Mucosa of gallbladder (tissue), 1 donor: ENCODE measurements at regions not wholly inside any gene's neighbourhood (a gene's known extent, or its start where the extent isn't known, plus 50 kb on each side); places are given as distances from the start of the nearest gene placed in this dataset.
"Not testable (repeated sequence)": the region's sequence is repeated elsewhere in the genome, so short reads cannot be mapped to it uniquely, and the experiment has no call there.

ENCODE experiments used
- DNase-seq: peaks from one replicate; pipeline ENCODE4 v3.0.0-alpha.2; 2020; ENCODE audit warnings: low spot score
- donor health status: DM: no; HTN: no; CAD: no.

DNA sequence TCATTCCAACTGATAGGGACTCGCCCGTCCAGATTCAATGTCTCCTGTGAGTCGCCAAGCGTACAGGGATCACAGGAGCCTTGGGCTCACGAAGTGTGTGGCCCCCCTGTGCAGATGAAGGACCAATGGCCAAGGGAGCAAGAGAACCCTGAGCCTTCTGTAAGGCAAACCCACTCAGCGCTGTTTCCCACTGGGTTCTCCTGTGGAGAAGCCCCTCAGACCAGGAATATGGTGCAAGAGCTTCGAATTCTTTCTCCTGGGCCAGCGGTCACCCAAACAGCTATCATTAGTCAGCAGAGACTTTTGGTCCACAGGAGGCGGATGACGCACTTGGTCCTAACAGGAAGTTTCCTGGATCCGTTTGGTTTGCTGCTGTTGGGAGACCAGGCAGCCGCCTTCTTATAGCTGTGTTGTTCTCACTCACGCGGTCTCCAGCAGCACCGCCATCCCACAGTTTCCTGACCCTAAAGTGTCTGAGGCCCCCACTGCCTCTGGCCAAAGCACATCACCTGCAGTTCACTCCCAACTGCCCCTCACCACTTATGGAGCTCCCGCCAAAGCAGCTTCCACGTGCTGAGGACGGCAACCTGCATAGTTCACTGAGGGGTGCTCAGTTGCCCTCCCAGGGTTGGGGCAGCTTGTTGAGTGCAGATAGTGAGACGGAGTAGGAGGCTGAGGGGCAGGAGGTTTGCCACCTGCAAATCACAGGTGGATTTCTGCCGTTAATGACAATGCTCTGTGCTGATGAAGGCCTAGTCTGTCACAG, 268.6 kb downstream of the ERMARD start:
- no peak for DNase-seq

DNA sequence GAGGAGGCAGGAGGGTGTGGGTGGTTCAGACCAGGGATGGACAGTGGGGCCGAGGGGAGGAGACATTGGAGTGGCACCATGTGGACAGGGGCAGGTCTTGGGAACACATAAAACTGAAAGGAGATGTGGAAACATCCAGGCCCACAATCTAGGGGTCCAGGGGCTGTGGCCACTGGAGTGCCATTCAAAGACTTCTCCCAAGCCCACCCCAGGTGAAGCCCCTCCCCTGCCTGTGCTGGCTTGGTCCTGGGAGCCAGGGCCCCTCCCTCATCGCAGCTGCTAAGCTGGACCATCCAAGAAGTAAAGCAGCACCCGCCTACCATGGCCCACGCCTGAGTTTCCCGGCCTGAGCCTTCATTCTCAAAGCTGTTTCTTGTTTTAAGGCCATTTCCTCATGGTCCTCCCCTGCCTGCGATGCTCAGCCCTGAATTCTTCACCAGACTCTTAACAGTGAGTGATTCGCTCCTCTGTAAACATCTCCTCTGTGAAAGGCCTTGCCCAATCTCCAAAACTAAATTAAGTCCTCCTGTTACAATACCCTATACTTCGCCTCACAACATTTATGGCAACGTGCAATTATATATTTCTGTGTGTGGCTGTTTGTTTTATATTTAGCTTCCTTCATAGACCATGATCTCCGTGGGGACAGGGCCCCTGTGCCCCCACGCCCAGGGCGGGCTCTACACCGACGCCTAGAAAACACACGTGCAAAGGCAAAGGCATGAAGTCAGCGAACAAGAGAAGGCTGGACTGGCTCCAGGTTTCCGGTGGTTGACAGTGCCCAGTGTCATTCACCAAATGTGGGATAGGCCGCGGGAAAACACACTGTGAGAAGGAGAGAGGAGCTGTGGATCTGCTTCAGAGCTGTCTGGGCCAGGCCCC, 267.8 kb downstream of the ERMARD start:
- DNase-seq: no peak

DNA sequence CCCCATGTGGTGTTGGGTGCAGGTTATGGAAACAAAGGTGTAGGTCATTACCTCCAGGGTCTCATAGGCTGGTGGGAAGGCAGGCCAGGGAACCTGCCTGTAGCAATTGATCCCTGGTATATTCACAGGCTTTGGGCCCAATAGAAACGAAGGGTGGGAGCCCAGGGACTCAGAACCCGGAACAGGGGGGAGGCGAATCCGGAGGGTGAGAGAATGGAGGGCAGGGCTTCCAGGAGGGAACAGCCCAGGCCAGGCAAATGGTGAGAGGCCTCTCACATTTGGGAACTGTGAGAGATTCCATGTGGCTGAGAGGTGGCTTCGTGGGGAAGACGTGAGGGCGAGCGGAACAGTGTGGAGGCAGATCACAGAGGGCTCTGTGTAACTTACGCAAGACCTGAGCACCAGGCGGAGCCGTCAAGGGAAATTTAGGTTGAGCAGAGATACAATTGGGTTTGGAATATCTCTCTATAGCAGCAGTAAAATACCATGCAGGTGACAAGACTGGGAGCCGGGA, 267.1 kb downstream of the ERMARD start:
- DNase-seq: no peak

DNA sequence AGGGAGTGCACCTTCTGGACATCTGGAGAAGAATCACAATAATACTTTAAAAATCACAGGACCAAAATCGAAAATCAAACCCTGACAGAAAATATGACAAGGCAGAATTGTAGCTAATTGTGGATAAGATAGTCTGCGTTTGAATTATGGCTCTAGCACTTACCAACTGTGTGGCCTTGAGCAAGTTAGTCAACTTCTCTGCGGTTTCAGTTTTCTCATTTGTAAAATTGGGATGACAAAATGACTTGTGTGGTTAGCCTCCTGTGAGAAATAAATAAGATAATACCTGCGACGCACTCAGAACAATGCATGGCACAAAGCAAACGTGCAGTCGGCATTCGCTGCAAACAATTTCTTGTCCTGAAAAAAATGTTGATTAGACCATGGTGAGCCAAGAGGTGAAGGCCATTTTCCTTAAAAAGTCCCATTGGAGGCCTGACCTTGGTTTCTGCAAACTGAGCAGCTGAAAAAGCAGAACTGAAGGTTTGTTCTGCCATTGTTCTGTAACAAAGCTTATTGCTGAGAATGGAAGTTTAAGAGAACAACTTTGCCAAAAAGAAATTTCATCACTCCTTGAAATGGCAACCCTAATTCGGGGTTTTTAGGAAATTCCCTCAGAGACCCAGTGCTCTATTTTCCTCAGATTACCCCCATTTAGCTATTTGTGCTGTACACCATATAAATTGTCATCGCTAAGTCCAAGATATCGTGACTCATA, 266.3 kb downstream of the ERMARD start:
- no peak for DNase-seq

DNA sequence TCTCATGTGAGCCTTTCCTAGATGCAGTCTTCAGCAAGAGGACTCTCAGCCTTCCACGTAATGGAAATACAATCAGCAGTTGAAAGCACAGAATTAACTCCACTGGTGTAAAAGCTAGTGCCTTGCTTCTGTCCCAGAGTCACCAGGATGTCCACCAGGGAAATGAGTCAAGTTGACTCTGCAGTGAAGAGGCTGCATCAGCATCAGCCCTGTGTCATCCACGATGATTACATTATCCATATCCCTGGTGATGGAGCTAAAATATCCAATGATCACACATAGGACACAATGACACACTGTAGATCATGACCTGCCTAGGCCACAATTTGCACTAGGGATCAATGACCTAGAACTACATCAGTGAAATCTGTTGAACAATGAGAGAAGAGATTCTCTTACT, 262.4 kb downstream of the ERMARD start:
- DNase-seq: no peak

DNA sequence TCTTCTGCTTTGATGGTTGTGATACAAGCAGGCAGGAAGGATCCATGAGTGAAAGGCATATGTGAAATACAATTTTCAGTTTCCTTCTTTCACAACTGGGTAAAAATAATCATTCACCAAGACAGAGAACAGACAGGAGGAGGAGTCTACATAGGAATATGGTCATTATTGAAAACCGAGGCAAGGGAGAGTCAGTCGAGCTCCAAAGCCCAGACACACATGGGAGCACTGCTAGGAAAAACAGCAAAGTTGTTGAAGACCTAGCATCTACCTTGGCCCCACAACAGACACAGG, 260.6 kb downstream of the ERMARD start:
- DNase-seq: no peak

DNA sequence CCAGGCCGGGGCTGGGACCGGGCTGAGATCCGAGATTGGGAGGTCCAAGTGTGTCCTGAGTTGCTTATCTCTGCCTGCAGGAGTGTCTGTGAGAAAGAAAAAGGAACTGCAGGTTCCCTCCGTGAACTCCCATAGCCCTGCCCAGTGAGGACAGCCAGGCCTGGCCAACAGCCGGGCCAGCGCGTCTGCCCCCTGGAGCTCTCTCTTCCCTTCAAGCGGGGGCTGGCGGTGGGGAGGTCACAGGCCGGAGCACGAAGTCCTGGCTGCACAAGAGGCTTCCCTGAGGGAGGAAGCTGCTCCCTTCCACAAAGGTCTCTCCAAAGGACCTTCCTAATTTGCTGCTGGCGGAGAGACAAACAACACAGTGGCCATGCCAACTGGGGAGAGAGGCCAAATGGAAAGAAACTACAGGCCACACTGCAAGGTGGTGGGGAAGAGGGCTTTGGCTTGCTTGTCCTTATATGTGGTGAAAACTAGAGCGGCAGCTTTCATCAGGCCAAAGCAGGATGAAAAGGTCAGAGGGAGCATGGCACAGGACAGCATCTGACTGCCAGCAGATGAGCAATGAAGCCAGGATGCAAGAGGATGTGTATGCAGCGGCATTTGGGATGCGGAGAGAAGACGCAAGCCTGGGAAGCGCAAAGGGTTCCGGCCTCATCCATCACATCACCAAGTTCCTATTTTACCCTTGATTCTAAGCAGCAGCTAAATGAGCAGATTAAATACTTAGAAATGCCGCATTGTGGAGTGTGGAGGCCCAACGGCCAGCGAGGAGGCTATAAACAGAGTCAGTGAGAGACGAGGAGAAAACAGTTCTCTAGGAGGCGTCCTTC, 260.0 kb downstream of the ERMARD start:
- DNase-seq: no peak

DNA sequence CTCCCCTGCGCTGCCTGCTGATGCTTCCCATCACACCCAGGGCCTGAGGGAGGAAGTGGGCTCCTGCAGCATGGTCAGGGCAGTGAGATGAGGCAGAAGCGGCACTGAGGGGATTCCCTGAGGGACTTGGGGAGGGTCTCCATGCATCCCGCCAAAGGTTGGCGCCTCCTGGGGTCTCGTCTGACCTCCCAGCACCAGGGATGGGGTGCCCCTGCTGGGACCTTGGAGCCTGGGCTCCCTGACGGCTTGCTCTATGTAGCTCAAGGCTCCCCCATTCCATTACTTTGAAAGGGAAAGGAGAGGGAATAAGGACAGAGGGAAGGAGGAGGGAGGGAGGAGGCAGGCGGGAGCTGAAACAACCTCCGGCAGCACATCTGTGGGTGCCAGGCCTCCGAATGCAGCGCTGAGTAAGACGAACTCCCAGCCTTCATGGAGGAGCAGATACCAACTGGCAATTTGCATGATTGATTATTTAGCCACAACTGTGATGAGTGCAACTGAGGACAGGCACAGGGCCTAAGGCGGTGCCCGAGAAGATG, 259.3 kb downstream of the ERMARD start:
- no peak for DNase-seq

DNA sequence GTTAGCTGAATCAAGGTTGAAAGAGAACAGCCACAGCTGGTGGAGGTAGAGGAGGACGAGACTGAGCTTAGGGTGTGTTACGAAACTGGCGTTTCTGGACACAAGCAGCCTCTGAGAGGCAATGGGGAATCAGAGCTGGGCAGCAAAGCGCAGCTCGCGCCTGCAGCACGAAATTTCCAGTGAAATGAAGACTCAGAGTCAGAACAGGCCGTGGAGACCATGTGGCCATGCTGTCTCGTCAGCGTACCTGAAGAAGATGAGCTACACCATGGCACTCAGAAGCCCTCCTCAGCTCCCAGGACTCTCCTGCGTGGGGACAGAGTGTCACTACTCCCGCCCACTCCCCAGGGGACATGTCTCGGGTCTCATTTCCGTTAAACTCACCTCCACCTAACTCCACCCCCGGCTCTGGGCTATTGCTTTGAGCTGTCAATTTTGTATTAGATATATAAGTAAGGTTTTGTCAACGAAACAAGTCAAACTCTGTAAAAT, 256.9 kb downstream of the ERMARD start:
- DNase-seq: no peak

DNA sequence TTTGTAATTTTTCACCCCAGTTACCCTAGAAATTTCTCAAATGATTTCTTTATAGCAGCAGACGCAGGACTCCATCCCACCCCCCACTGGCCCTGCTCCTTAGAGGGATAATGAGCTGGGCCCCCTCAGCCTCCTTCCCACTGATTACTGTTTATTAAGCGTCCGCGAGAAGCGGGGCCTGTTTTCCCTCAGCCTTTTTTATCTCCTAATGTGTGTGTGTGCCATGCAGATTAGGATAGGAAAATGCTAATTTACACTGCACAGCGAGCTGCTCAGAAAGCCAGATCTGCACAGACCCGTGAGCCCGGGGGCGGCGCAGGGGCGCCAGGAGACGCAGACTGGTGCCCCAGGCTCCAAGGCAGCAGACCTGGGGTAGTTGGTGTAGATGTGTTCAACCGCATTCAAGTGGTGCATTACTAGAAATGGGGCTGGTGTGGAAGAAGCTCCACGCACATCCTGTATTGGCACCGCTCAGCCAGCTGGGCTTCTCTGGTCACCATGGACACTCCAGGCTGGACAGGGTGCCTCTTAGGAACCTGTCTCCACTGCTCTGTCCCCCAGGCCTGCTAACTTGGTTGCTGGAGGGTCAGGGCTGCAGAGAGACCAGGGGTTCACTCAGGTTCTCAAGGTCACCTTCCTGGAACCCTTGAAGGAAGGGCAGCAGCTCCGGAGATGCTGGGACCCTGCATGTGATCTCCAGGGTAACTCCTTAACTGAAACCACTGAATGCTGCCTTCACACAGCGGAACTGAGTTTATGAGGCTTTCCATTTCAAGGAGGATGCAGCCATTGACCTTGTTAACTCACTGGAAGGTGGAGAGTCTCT, 256.3 kb downstream of the ERMARD start:
- no peak for DNase-seq

DNA sequence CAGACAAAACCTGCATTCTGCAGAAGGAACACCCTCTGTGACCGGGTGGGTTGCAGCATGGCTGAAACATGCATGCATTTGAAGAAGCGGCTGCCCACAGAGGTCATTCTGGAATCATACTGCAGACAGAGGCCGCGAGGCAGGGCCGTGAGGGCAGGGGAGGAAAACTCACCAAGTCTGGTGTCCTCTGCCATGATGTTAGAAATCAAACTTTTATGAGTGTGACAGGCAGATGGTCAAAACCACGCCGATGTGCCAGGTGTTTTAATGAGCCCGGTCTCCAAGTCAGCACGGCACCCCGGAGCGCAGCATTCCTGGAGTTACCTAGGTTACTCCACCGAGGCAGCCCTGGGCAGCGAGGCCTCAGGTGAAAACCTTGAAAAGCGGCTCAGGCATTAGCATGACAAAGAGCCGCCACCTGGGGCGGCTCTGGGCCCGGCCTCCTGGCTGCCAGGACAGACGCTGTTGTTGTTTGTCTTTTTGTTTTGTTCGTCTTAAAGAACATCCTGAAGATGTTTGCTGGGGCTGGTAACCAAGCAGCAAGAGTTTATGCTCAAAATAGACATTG, 255.6 kb downstream of the ERMARD start:
- DNase-seq: no peak

DNA sequence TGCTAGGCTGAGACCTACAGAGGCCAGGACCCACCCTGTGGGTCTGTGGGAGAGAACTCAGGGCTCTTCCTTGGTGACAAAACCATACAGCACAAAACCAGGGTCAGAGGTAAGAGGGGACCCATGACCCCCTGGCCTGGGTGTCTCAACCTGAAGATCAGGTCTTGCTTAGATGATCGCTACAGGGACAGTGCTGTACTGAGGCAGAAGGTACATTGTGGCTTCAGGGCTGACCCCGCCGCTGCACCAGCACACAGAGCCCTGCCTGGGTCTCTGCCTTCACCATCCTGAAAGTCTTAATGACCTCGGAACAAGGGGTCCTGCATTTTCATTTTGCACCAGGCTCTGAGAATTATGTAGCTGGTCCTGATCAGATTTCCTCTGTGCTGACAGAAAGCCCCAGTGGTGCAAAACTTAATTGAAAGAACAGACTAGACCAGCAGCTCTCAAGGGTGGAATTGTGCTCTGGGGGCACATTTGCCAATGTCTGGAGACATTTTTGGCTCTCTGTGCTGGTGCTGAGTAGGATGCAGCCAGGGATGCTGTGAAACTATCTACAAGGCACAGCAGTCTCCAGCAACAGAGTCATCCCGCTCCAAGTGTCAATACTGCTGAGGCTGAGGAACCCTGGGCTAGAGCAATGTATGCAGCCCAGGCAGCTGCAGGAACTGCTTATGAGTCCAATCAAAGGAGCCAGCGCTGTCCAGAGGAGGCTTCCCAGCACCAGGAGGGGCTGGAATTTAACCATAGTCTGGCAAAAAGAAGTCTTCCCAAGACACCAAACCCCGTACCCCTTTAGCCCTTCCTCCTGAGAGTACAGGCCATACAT, 254.9 kb downstream of the ERMARD start:
- DNase-seq: no peak

DNA sequence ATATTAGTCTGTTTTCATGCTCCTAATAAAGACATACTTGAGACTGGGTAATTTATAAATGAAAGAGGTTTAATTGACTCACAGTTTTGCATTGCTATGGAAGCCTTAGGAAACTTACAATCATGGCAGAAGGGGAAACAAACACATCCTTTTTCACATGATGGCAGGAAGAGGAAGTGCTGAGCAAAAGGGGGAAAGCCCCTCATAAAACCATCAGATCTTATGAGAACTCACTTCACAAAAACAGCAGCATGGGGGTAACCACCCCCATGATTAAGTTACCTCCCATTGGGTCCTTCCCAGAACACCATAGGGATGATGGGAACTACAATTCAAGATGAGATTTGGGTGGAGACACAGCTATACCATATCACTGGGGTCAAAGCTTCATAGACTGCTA, 254.2 kb downstream of the ERMARD start:
- no peak for DNase-seq

DNA sequence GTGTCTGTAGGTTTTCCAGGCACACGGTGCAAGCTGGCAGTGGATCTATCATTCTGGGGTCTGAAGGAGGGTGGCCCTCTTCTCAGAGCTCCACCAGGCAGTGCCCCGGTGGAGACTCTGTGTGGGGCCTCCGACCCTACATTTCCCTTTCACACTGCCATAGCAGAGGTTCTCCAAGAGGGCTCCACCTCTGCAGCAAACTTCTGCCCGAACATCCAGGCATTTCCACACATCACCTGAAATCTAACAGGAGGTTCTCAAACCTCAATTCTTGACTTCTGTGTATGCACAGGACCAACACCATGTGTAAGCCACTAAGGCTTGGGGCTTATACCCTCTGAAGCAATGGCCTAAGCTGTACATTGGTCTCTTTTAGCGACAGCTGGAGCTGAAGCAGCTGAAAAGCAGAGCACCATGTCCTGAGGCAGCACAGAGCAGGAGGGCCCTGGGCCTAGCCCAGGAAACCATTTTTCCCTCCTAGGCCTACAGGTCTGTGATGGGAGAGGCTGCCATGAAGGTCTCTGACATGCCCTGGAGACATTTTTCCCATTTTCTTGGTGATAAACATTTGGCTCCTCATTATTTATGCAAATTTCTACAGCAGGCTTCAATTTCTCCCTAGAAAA, 253.3 kb downstream of the ERMARD start:
- no peak for DNase-seq

DNA sequence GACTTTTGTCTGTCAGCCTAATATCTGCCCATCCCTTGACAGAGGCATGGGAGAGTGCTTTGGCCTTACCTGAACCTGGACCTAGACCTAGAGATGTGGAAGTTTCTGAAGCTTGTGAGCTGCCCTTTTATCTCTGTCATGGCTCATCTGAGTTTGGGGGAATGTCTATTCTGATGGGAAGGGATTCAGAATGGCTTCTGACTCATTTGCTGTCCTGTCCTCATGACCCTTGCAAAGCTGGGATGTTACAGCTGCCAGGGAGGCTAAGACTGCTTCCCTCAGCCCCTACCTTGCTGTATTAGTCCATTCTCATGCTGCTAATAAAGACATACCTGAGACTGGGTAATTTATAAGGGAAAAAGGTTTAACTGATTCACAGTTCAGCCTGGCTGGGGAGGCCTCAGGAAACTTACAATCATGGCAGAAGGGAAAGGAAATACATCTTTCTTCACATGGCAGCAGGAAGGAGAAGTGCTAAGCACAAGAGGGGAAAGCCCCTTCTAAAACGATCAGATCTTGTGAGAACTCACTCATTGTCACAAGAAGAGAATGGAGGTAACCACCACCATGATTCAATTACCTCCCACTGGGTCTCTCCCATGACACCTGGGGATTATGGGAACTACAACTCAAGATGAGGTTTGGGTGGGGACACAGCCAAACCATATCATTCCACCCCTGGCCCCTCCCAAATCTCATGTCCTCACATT, 252.2 kb downstream of the ERMARD start:
- no peak for DNase-seq

DNA sequence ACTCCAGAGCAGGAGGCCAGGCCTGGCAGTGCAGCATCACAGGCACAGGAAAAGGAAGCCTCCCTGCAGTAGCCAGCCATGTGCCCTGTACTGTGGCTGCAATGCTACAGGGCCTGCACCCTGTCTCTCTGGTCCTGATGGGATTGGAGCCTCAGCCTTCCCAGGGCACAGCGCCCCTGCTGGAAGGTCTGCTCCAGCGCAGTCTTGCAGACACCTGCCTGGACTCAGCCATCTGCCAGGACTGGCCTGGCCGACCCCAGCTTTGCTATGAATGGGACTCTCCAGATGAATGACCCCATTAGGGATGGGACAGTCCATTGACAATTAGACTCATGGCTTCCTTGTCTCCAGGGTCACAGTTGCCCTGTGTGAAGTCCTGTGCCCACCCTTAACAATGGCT, 251.6 kb downstream of the ERMARD start:
- DNase-seq: no peak

DNA sequence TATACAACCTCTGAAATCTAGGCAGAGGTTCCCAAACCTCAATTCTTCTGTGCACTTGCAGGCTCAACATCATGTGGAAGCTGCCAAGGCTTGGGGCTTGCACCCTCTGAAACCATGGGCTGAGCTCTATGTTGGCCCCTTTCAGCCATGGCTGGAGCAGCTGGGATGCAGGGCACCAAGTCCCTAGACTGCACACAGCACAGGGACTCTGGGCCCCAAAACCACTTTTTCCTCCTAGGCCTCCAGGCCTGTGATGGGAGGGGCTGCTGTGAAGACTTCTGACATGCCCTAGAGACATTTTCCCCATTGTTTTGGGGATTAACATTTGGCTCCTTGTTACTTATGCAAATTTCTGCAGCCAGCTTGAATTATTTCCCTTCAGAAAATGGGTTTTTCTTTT, 250.4 kb downstream of the ERMARD start:
- not testable (repeated sequence) for DNase-seq
